NCI-H2171 (cell line): ENCODE measurements at regions not wholly inside any gene's neighbourhood (a gene's known extent, or its start where the extent isn't known, plus 50 kb on each side); places are given as distances from the start of the nearest gene placed in this dataset.

ENCODE experiments used
- DNase-seq: peaks from one replicate; lab custom pipeline; 2025; lab: John Stamatoyannopoulos, UW

DNA sequence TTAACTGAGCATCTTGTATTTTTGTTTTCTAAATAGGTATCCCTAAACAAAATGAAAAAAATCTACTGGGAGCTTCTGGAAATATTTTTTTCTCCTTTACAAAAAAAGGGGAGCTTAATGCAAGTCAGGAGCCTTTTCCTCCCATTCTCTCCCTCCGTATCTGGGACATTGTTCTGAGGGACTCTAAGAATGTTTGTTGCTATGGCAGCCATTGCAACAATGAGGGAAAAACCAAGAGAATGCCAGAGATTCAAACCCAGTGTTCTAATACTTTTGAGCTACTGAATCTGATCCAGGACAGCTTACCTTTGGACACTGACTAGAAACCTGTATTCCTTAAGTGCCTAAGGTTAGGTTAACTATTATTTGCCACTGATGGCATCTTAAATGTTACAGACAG, 485.7 kb upstream of the HS3ST1 start:
- DNase-seq: no peak

DNA sequence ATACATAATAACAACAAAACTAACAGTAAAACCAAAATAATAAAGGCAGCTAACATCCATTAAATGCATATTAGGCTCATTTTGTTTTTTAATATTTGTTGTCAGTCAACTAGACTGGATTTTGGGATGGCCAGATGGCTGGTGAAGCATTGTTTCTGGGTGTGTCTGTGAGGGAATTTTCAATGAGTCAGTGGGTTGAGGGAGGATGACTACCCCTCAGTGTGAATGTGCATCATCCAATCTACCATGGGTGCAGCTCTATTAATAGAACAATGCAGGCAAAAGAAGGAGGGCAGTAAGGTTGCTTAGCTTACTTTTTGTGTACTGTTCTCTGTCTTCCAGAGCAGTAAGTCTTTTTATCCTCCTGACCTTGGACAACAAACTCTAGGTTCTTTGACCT, 484.2 kb upstream of the HS3ST1 start:
- DNase-seq: no peak

DNA sequence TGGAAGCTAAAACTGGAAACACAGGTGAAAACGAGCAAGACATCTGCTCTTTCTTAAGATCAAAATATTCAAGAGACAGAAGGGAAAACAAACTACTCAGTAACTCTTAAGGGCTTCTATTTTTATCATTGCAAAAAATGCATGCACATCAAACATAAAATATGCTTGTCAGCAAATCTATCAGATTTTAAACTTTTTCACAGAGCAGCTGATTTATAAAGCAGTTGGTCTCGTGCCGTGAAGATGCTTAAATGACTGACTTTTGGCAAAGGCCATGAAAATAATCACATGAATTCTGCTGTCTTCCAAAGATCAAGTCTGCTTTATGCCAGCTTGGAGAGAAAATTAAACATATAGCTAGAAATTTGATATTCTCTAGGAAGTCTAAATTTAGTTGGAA, 482.1 kb upstream of the HS3ST1 start:
- no peak for DNase-seq

DNA sequence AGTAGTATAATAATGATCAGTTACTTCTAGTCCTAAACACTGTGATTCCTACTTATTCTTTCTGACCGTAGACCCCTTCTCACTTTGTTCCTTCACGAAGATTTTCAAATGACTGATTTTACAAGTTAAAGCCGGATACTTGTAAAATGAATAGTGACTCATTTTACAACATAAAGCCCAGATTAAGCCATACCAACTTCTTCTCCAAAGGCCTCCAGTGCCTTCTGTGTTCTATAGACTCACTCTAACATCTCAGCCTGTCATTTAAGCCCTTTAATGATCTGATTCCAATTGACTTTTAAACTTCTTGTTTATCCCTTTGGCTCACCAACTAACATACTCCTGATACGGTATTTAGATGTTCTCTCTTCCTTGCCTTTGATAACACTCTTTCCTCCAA, 480.0 kb upstream of the HS3ST1 start:
- DNase-seq: no peak

DNA sequence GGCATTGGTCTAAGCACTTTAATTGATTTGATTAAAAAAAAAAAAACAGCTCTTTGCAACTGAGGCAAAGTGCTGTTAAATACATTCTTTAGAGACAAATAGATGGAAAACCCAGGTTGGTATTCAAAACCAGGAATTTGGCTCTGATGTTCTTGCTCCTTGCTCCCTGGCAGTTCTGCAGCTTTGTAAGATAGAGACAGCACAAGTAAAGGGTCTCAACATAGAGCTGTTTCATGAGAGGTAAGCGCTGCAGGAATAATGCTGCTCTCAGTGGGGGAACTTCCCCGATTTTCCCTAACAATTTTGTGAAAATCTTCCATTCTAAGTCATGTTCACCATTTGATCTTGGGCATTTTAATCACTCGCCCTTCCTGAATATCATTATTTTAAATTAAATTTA, 479.5 kb upstream of the HS3ST1 start:
- DNase-seq: no peak

DNA sequence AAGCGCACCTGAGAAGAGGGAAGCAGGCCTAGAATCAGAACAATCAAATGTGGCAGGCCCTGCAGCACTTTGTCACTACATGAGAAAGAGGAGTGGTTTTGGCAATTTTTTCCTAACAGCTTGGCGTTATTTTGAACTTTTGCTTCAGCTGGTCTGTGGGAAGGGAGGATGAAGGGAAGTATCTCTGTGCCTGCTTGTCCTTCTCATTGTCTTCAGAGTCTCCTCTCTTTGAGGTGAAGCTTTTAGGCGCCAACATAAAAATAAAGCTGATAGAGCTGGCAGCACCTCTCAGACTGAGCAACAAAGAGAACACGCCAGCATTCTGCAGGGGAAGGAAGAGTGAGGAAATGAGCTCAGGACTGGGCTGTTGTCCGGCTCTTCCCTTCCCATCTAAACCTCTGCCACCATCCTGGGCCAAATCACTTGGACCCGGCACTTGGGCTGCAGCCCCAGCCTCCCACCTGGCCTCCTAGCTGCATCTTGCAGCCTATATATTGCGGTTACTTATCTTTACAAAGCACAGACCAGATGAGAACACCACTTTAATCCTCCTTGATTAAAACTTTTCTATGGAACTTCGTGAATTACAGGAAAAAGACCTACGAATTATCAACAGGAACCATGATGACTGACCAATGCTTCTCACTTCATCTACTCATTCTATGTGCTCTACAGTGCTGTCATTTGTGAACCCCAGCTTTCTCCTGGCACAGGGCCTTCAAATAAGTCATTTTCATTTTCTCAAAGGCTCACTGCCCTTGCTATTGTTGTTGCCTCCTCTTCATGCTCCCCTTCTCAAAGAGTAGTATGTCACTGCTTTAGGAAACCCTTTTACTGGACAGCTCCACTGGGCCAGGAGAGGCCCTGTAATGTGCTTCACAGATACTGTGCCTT, 476.4 kb upstream of the HS3ST1 start:
- DNase-seq: no peak

DNA sequence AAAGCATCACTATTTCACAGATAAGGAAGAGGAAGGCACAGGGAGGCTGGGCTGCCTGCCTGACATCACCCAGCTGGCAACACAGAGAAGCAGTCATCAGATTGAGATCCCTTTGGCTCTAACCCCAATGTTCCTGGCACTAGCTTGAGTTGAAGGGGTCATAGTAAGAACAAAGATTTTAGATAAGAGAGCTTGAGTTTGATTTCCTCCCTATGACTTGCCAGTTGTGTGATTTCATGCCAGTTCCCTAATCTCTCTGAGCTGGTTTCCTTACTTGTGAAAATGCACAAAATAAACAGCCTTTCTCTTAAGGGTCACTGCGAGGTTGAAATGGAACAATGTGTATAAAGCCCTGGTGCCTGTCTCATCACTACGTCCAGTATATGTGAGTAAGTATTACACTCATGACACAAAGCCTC, 475.4 kb upstream of the HS3ST1 start:
- DNase-seq: no peak

DNA sequence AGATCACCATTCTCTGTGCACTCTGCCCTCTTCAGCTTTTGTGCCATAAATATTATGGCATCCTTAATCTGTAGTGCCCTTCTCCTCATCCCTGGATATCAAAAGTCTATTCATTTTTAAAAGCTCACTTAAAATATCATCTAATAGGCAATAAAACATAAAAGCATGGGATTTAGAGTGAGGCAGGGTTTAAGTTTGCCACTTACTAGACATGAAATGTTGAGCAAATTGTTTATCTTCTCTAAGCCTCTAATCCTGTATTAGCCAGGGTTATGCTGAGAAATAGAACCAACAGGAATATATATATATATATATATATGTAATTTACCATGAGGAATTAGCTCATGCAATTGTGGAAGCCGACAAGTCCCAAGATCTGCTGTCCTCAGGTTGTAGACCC, 472.4 kb upstream of the HS3ST1 start:
- DNase-seq: no peak

DNA sequence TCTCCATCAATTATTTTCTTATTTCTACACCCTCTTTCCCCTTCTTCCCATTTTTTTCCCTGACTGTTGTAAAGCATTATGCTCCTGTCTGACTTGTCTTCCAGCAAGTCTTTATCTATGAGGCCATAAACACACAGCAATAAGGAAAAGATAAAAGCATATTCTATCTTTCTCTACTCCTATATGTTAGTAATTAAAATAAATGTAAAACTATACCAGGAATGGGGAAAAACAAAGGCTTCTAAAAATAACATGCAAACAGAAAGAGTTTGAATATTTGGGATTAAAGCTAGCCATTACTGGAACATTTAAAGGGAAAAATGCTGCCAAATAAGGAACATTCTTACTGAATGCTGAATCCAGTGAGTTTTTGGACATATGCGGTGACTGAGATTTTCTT, 471.7 kb upstream of the HS3ST1 start:
- no peak for DNase-seq

DNA sequence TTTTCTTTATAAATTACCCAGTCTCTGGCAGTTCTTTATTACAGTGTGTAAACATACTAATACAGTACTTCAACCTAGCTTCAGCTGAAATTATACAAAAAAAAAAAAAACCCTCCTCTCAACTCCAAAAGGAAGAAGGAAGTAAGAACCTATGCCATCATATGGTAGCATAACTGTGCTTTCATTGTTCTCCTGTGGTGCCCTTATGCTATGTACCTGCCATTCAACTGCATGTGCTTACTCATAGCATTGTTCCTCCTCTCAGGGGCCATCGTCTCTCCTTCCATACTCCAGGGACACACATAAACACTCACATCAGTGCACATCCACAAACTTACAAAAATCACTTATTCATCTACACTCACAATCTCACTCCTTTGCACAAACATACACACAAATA, 470.1 kb upstream of the HS3ST1 start:
- no peak for DNase-seq

DNA sequence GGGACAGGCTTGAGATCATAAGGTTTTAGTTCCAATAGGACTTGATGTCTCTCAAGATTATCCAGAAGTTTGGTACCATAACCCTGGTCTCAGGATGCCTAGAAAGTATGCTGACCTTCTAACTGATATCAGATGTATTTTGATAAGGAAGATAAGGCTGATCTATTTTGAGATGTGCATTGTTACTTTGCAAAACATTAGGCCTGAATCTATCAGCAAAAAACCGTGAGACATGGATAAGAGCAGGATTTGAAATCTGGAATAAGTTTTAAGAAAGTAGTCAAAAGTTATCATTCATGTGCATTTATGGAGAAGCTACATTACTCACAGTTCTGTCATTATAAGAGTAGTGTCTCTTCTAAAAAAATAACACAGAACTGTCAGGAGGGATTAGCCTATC, 467.1 kb upstream of the HS3ST1 start:
- DNase-seq: no peak

DNA sequence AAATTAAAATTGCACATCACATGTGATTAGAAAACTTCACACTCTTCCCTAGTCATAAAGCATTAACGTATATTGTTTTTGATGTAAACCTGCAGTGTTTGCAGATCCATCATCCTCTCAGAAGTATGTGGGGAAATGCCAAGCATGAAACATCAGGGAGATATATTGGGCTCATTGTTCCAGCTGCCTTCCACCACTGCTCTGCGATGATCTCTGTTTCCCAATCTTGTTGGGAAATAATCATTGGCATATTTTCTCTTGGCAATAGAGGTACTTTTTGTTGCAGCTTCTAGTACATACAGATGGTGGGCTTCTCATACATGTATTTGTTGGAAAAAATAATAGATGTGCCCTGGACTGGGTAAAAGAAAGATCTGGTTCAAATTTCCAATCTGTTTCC, 466.3 kb upstream of the HS3ST1 start:
- DNase-seq: no peak

DNA sequence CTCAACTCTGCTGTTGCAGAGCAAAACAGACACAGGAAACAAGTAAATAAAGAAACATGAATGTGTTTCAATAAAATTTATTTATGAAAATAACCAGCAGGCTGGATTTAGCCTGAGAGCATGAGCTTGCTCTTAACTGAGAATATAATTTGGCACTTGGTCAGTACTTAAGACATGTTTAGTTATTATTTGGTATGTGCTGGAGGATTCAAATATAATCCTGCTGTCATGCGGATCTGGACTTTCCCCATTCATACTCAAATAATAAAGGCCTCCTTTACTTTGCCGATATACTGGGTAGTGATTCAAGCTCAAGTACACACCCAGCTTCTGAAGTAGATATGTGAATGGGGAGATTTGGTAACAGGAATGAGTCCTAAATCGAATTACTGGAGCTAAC, 465.5 kb upstream of the HS3ST1 start:
- DNase-seq: no peak

DNA sequence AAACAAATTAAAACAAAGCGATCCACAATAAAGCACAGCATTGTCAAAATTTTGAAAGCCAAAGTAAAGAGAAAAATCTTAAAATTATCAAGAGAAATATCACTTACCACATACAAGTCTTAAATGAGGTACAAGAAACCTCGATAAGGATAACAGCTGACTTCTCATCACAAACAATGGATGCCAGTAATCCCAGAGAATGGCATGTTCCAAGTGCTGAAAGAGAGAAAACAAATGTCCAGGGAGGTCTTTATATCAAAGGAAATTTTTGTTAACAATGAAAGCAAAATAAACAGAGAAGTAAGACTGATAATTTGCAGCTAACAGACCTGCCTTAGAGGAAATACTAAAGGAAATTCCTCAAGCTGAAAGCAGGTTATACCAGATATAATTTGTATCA, 460.4 kb upstream of the HS3ST1 start:
- no peak for DNase-seq

DNA sequence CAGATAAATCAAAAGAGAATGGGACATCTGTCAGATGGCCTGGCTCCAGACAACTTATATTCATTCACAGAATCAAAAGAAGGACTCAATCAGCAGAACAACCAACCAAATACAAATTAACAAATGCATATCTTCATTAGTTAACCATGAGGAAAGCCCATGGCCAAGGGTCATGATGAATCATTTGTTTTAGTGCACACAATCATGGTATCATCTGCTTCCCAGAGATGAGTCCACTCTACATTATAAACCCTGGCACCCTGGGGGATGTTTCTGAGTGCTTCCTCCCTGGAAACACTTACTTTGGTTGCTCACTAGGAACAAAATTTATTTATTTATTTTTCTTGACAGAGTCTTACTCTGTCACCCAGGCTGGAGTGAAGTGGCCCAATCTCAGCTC, 453.3 kb upstream of the HS3ST1 start:
- no peak for DNase-seq

DNA sequence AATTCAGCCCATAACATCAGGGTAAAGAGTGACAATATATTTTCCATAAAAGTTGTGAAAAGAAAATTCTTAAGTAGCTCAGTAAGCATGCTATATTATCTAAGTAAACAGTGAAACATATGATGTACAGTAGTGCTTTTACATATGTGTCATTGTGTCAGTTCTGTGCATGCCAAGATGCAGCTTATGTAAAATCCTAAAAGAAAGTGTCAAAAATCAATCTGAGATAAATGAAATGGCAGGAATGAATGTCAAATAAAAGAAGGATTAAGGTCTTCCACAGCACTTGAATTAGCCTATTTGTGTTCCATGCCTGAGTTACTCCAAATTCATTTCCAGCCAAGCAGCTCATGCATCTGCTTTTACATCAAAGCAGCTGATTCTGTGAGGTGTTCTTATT, 452.7 kb upstream of the HS3ST1 start:
- DNase-seq: no peak

DNA sequence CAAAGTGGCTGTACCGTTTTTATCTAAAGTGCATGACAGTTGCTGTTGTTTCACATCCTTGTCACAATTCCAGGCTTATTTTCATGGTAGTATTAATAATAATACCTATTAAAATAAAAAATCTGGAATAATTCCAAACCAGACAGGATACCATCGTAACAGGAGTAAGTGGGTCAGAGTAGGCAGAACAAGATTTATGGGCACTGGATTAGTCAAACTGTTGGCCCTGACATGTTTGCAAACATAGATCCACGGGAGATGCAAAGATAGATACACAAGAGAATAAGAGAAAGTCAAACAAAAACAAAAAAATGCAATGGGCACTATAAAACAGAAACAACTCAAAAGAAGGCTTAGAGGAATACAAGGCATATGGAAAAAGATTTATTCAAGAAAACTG, 449.5 kb upstream of the HS3ST1 start:
- DNase-seq: no peak

DNA sequence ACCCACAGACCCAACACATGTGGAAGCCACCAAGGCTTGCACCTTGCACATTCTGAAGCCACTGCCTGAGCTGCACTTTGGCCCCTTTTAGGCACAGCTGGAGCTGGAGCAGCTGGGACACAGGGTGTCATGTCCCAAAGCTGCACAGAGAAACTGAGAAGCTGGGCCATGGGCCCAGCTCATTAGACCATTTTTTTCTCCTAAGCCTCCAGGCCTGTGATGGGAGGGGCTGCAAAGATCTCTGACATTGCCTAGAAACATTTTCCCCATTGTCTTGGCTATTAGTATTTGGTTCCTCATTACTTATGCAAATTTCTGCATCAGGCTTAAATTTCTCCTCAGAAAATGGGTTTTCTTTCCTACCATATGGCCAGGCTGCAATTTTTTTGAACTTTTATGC, 447.4 kb upstream of the HS3ST1 start:
- no peak for DNase-seq

DNA sequence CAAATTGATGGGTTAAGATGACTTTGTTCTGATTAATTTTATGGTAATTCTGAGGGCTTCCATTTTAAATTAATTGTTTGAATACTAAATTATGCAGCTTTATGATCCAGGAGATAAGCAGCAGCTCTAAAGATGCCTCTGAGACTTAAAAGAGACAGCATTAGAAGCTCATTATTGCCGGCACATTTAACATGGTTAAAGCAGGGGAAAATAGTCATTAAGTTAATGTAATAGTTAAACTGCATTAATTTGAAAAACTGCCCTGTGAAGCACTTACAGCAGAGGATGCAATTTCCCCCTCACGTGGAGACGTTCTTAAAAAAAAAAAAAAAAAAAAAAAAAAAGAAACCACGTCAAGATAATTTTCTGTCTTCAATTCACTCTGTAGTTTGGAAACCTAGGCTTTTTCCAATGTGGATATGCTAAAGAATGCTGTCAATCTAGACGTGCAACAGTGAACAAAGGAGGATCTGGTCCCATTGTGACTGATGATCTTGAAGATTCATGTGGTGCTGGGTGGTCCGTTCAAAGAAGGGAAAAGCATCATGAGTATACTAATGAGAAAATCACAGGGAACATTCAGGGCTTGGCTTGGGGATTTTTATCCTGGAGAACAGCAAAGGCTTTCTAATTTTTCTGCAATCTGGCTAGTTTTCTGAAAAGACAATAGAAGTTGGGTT, 440.6 kb upstream of the HS3ST1 start:
- DNase-seq: no peak

DNA sequence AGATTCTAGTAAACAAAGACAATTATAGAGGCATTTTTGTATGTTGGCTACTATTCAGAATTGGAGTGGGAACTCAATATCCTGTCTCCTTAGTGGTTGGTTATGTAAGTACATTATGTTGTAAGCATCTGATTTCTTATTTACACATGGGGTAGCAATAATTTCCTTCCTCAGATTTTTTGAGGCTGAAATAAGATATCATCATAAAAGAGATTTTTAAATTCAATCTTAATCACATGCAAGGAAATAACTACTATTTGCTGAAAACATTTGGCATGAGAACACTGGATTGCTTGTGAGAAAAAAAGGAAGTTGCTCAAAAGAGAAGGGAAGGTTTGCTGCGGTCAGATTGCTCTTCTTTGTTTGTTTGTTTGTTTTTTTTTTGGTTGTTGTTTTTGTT, 437.7 kb upstream of the HS3ST1 start:
- no peak for DNase-seq

DNA sequence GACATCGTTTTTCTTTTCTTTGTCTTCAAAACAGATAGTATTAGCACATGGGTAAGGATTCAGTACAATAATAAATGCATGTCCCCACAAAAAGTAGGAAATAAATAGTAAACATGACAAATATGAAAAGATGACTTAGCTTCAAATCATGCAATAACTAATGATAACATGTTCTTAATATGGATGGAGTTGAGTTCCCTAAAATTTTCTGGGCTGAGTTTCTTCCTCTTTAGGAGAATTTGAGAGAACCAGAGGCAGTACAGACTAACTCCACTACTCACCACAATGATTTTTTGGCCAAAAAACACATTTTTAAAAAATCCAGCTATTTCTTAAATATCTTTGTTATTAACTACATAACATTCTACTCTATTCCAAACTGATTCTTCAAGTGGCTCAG, 432.3 kb upstream of the HS3ST1 start:
- no peak for DNase-seq

DNA sequence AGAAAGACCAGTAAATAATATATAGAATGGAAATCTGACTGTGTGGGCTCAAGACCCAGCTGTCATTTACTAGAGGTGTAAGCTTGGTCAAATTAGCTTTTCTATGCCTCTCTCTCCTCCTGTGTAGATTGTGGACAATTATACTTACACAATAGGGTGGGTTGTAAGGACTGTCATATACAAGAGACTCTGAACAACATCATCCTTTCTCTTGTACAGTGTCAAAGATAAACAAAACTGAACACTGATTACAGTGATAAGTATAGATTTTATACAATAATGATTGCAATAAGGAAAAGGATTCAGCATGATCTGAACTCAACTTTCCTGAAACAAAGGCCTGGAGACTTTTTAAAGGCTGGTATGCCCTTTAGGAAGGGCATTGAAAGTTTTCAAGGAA, 429.2 kb upstream of the HS3ST1 start:
- DNase-seq: no peak

DNA sequence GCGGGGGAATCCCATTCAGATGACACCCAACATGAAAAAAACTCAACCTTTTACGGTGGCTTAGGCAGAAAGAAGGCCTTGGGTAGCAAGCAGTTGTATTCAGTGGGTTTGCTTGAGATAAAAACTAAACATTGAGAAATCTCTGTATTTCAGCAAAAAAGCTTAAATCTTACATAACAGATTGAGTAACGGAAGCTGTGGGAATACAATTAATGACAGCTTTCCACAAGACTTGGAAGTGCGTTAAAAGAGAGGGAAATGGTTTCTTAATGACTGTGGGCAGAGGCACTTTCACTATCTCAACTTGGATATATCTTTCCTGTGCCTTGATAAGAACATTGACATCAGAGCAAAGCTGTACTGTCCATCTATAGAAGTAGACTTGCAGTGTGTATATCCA, 418.5 kb upstream of the HS3ST1 start:
- no peak for DNase-seq

DNA sequence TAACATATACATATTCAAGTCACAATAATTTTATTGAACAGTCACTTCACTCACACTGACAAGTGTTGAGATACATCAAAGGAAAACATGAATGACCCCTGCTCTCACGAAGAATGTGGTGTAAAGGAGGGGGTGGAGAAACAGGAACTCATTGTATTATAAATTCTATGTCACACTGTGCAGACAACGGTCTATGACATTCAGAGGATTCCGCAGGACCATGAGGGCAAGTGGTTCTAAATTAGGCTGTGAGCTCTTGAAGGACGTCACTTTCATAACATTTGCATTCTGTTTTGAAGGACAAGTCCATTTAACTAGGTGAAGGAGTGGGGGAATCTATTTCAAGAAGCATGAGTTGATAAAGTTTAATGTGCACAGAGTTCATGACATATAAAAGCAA, 415.2 kb upstream of the HS3ST1 start:
- no peak for DNase-seq
